HepG2 (cell line): ENCODE measurements at regions not wholly inside any gene's neighbourhood (a gene's known extent, or its start where the extent isn't known, plus 50 kb on each side); places are given as distances from the start of the nearest gene placed in this dataset.

Source experiments
- ARID5B ChIP-seq: IDR thresholded peaks from 2 replicates; pipeline ENCODE4 v1.4.0; 2020; ENCODE audit warnings: mild to moderate bottlenecking, missing genetic modification reagents
- ARNT2 ChIP-seq: sonication (generic); formaldehyde crosslinking; IDR thresholded peaks from 2 replicates; pipeline ENCODE4 v1.8.0; 2022; ENCODE audit warnings: mild to moderate bottlenecking, low read depth, missing genetic modification reagents, moderate library complexity
- EEA1 ChIP-seq: sonication (generic); formaldehyde crosslinking; IDR thresholded peaks from 2 replicates; pipeline ENCODE4 v1.5.1; 2020; ENCODE audit warnings: mild to moderate bottlenecking, missing genetic modification reagents, borderline replicate concordance
- GTF2F1 ChIP-seq: fragments of 150-350 bp; IDR thresholded peaks from 2 replicates; pipeline ENCODE4 v1.6.1; 2014; ENCODE audit warnings: low read length
- HCFC1 ChIP-seq: fragments of 150-350 bp; IDR thresholded peaks from 2 replicates; pipeline ENCODE4 v1.6.1; 2014; ENCODE audit warnings: low read depth, low read length
- HNRNPK ChIP-seq: fragments of 200-400 bp; formaldehyde crosslinking; IDR thresholded peaks from 2 replicates; pipeline ENCODE4 v1.6.1; 2018; ENCODE audit warnings: low read length, low read depth, moderate library complexity, mild to moderate bottlenecking; ENCODE audit not compliant: poor library complexity, severe bottlenecking
- KLF11 ChIP-seq: IDR thresholded peaks from 2 replicates; pipeline ENCODE4 v1.6.1; 2016; ENCODE audit warnings: missing compliant biosample characterization
- PBX3 ChIP-seq: sonication (generic); formaldehyde crosslinking; IDR thresholded peaks from 2 replicates; pipeline ENCODE4 v1.8.1; 2023; ENCODE audit warnings: missing genetic modification reagents, inconsistent platforms, borderline replicate concordance
- RARA ChIP-seq: IDR thresholded peaks from 2 replicates; pipeline ENCODE4 v1.6.1; 2016; ENCODE audit warnings: missing genetic modification reagents, missing compliant biosample characterization
- SAFB2 ChIP-seq: sonication (generic); formaldehyde crosslinking; IDR thresholded peaks from 2 replicates; pipeline ENCODE4 v1.5.1; 2020; ENCODE audit warnings: missing genetic modification reagents, low read depth, mild to moderate bottlenecking, borderline replicate concordance
- SIX4 ChIP-seq: sonication (generic); formaldehyde crosslinking; IDR thresholded peaks from 2 replicates; pipeline ENCODE4 v1.4.0; 2020; ENCODE audit warnings: missing genetic modification reagents
- SP140L ChIP-seq: sonication (generic); formaldehyde crosslinking; IDR thresholded peaks from 2 replicates; pipeline ENCODE4 v1.4.0; 2020; ENCODE audit warnings: missing genetic modification reagents, borderline replicate concordance
- SRSF1 ChIP-seq: fragments of 200-400 bp; formaldehyde crosslinking; optimal IDR thresholded peaks from 2 replicates; pipeline ENCODE3; 2017; ENCODE audit warnings: mild to moderate bottlenecking, low read depth, low read length, moderate library complexity
- TBX2 ChIP-seq: sonication (generic); formaldehyde crosslinking; IDR thresholded peaks from 2 replicates; pipeline ENCODE4 v1.5.0; 2020; ENCODE audit warnings: missing genetic modification reagents, mild to moderate bottlenecking, borderline replicate concordance
- WIZ ChIP-seq: sonication (generic); formaldehyde crosslinking; IDR thresholded peaks from 2 replicates; pipeline ENCODE4 v1.5.1; 2020; ENCODE audit warnings: mild to moderate bottlenecking, missing genetic modification reagents
- ZBTB10 ChIP-seq: sonication (generic); formaldehyde crosslinking; IDR thresholded peaks from 2 replicates; pipeline ENCODE4 v1.4.0; 2020; ENCODE audit warnings: missing genetic modification reagents, borderline replicate concordance
- ZFP62 ChIP-seq: sonication (generic); formaldehyde crosslinking; IDR thresholded peaks from 2 replicates; pipeline ENCODE4 v1.4.0; 2020; ENCODE audit warnings: missing genetic modification reagents
- ZFX ChIP-seq: sonication (generic); formaldehyde crosslinking; IDR thresholded peaks from 2 replicates; pipeline ENCODE4 v1.4.0; 2020; ENCODE audit warnings: mild to moderate bottlenecking, low read depth, missing genetic modification reagents, moderate library complexity
- ZMAT3 ChIP-seq: sonication (generic); formaldehyde crosslinking; conservative IDR thresholded peaks from 2 replicates; pipeline ENCODE4 v1.7.0; 2021; ENCODE audit warnings: missing genetic modification reagents
- ZNF180 ChIP-seq: sonication (generic); formaldehyde crosslinking; IDR thresholded peaks from 2 replicates; pipeline ENCODE4 v1.4.0; 2020; ENCODE audit warnings: low read depth, missing genetic modification reagents, borderline replicate concordance
- ZNF501 ChIP-seq: sonication (generic); formaldehyde crosslinking; IDR thresholded peaks from 2 replicates; pipeline ENCODE4 v1.5.1; 2020; ENCODE audit warnings: mild to moderate bottlenecking, moderate library complexity, missing genetic modification reagents
- ZNF660 ChIP-seq: sonication (generic); formaldehyde crosslinking; IDR thresholded peaks from 2 replicates; pipeline ENCODE4 v1.5.1; 2020; ENCODE audit warnings: mild to moderate bottlenecking, low read depth, missing genetic modification reagents, borderline replicate concordance

- peak; percentile 68; the same call in 1 of the 2 replicates for TF ChIP-seq TBX2 (CRISPR knock-in tag)
- TF ChIP-seq SAFB2 = no peak; the same call in 1 of the 2 replicates
- peak; percentile 89; the same call in 1 of the 2 replicates for TF ChIP-seq ZMAT3 (CRISPR knock-in tag)
- TF ChIP-seq ZBTB10 (CRISPR knock-in tag) = no peak
- no peak for TF ChIP-seq GTF2F1
- no peak; the same call in 1 of the 2 replicates for TF ChIP-seq ZFX (CRISPR knock-in tag)
- TF ChIP-seq ARID5B (CRISPR knock-in tag) = peak; percentile 97
- 0 out of 2 replicates have a peak, but pooled peaks have one; percentile 40 for TF ChIP-seq ARNT2 (CRISPR knock-in tag)
- TF ChIP-seq SP140L = no peak
- TF ChIP-seq PBX3 (CRISPR knock-in tag) = no peak
- peak; percentile 43; the same call in 1 of the 2 replicates for TF ChIP-seq SIX4
- no peak for TF ChIP-seq ZFP62 (CRISPR knock-in tag)
- TF ChIP-seq ZNF501 = peak; percentile 82
- TF ChIP-seq EEA1 (CRISPR knock-in tag) = no peak
- 0 out of 2 replicates have a peak, but pooled peaks have one; percentile 41 for TF ChIP-seq KLF11 (CRISPR knock-in tag)
- TF ChIP-seq SRSF1 = no peak
- TF ChIP-seq HCFC1 = no peak
- TF ChIP-seq HNRNPK = no peak
- TF ChIP-seq ZNF180 (CRISPR knock-in tag) = no peak
- no peak for TF ChIP-seq ZNF660 (CRISPR knock-in tag)
- peak; percentile 80; the same call in 1 of the 2 replicates for TF ChIP-seq WIZ (CRISPR knock-in tag)
- peak; percentile 91 for TF ChIP-seq RARA (CRISPR knock-in tag)
These were observed 55.9 kb upstream of the KLF9 start (continued) for GRCh38 chr9:70470050-70471015.
